Epithelial cell of prostate (primary cell): ENCODE measurements at regions not wholly inside any gene's neighbourhood (a gene's known extent, or its start where the extent isn't known, plus 50 kb on each side); places are given as distances from the start of the nearest gene placed in this dataset.

Experiments used
- DNase-seq: peaks from one replicate; pipeline ENCODE4 v3.0.0-alpha.2; 2011; ENCODE audit warnings: low read depth, low spot score
- H3K27ac ChIP-seq: fragments of 450-650 bp; 2 replicates; pipeline ENCODE4 v1.5.1; 2017; ENCODE audit warnings: mild to moderate bottlenecking

- DNase-seq: no peak
Observed at GRCh38 chr11:130722401-130722800, 193.9 kb downstream of the SNX19 start.

GRCh38 chr11:130725421-130726233, 190.7 kb downstream of the SNX19 start:
- DNase-seq: no peak
- peak overlapping the region; percentile 8 for H3K27ac ChIP-seq

More at GRCh38 chr11:130722401-130722800, 193.9 kb downstream of the SNX19 start:
- no peak overlapping the region for H3K27ac ChIP-seq

GRCh38 chr11:130726234-130727037, 189.8 kb downstream of the SNX19 start:
- no peak for DNase-seq
- peak overlapping the region; percentile 8 for H3K27ac ChIP-seq

GRCh38 chr11:130727157-130728119, 188.8 kb downstream of the SNX19 start:
- DNase-seq: no peak

GRCh38 chr11:130728185-130729180, 187.8 kb downstream of the SNX19 start:
- H3K27ac ChIP-seq: no peak overlapping the region
- no peak for DNase-seq

More at GRCh38 chr11:130727157-130728119, 188.8 kb downstream of the SNX19 start:
- H3K27ac ChIP-seq: no peak overlapping the region

GRCh38 chr11:130729193-130729592, 187.1 kb downstream of the SNX19 start:
- DNase-seq: no peak
- no peak overlapping the region for H3K27ac ChIP-seq

GRCh38 chr11:130729678-130730300, 186.5 kb downstream of the SNX19 start:
- DNase-seq: no peak
- H3K27ac ChIP-seq: no peak overlapping the region

GRCh38 chr11:130731401-130731800, 184.9 kb downstream of the SNX19 start:
- no peak overlapping the region for H3K27ac ChIP-seq
- DNase-seq: no peak

GRCh38 chr11:130732476-130732875, 183.8 kb downstream of the SNX19 start:
- H3K27ac ChIP-seq: no peak overlapping the region
- no peak for DNase-seq

GRCh38 chr11:130737041-130737830, 179.0 kb downstream of the SNX19 start:
- no peak overlapping the region for H3K27ac ChIP-seq
- no peak for DNase-seq

- no peak for DNase-seq
- no peak overlapping the region for H3K27ac ChIP-seq
Observed at GRCh38 chr11:130737866-130738431, 178.3 kb downstream of the SNX19 start.

- no peak overlapping the region for H3K27ac ChIP-seq
- DNase-seq: no peak
Observed at GRCh38 chr11:130738611-130739010, 177.7 kb downstream of the SNX19 start.

- DNase-seq: no peak
- H3K27ac ChIP-seq: no peak overlapping the region
Observed at GRCh38 chr11:130740819-130741218, 175.5 kb downstream of the SNX19 start.

GRCh38 chr11:130744794-130745193, 171.5 kb downstream of the SNX19 start:
- DNase-seq: no peak
- H3K27ac ChIP-seq: no peak overlapping the region

- H3K27ac ChIP-seq: no peak overlapping the region
- DNase-seq: no peak
Observed at GRCh38 chr11:130749216-130749615, 167.1 kb downstream of the SNX19 start.

GRCh38 chr11:130760515-130761125, 155.7 kb downstream of the SNX19 start:
- DNase-seq: no peak
- H3K27ac ChIP-seq: no peak overlapping the region
